ENCODE measurements at regions not wholly inside any gene's neighbourhood (a gene's known extent, or its start where the extent isn't known, plus 50 kb on each side); places are given as distances from the start of the nearest gene placed in this dataset.

- no peak for TF ChIP-seq POLR2AphosphoS5 (IDR thresholded peaks at IDR 0.05)
- TF ChIP-seq POLR2A (IDR thresholded peaks at IDR 0.05) = no peak
These were observed 419.6 kb downstream of the DIPK2A start for GRCh38 chr3:144391236-144391635.
